MCF 10A (cell line): ENCODE measurements at regions not wholly inside any gene's neighbourhood (a gene's known extent, or its start where the extent isn't known, plus 50 kb on each side); places are given as distances from the start of the nearest gene placed in this dataset.
A peak's percentile ranks its signal among the peaks of the same experiment; 100 is the strongest.

Source experiments
- BruUV-seq: library from RNA; stranded (reverse); fragments of 400-500 nt; replicated peaks from 2 replicates; lab custom pipeline; 2021; lab: Mats Ljungman, UMichigan
- CTCF ChIA-PET: fragments of 300-600 bp; sonication (Branson Sonifier 250); formaldehyde crosslinking; extraction: SDS; loops from one replicate; lab custom pipeline; 2021; ENCODE audit warnings: antibody characterized with exemption, inconsistent platforms; lab: Yijun Ruan, JAX
- POLR2A ChIA-PET: fragments of 300-600, 350-650 bp; sonication (Branson Sonifier 250); formaldehyde crosslinking; extraction: SDS; loops from one replicate; lab custom pipeline; 2020; ENCODE audit warnings: antibody characterized with exemption, inconsistent platforms; lab: Yijun Ruan, JAX
- DNase-seq: peaks from one replicate; pipeline ENCODE4 v3.0.0-alpha.2; 2018; ENCODE audit not compliant: unreplicated experiment
- H3K27ac Mint-ChIP-seq: one replicate; pipeline ENCODE4 v1.8.0; 2022; ENCODE audit warnings: mild to moderate bottlenecking, low read depth, mixed read lengths; ENCODE audit not compliant: unreplicated experiment
- H3K27me3 Mint-ChIP-seq: one replicate; pipeline ENCODE4 v1.8.0; 2022; ENCODE audit warnings: mixed read lengths; ENCODE audit not compliant: insufficient read depth, unreplicated experiment
- H3K36me3 Mint-ChIP-seq: one replicate; pipeline ENCODE4 v1.8.0; 2022; ENCODE audit warnings: mild to moderate bottlenecking, moderate library complexity, mixed read lengths; ENCODE audit not compliant: insufficient read depth, unreplicated experiment
- H3K4me1 Mint-ChIP-seq: one replicate; pipeline ENCODE4 v1.8.0; 2022; ENCODE audit warnings: mixed read lengths; ENCODE audit not compliant: insufficient read depth, unreplicated experiment
- H3K4me3 Mint-ChIP-seq: one replicate; pipeline ENCODE4 v1.8.0; 2022; ENCODE audit warnings: mild to moderate bottlenecking, moderate library complexity, mixed read lengths; ENCODE audit not compliant: unreplicated experiment
- H3K9me3 Mint-ChIP-seq: one replicate; pipeline ENCODE4 v1.8.0; 2022; ENCODE audit warnings: mixed read lengths; ENCODE audit not compliant: unreplicated experiment
- CTCF ChIP-seq: fragments of 200-600 bp; IDR thresholded peaks from one replicate; pipeline ENCODE4 v1.8.0; 2022; ENCODE audit warnings: antibody characterized with exemption, mild to moderate bottlenecking; ENCODE audit not compliant: unreplicated experiment
- intact Hi-C: fragments of 100-400 bp; cut with micrococcal nuclease; formaldehyde crosslinking; loops from 2 replicates; pipeline ENCODE4 v1.14.1; 2022

GRCh38 chr16:72493716-72494415, 321.9 kb upstream of the PMFBP1 start:
- Mint-ChIP-seq H3K27me3 (no peaks in the 10 kb centered on the region), H3K4me3 (no peak overlapping the region), H3K4me1 (peaks cover 6% of the 10 kb centered on the region), H3K36me3 (no peaks in the 10 kb centered on the region), H3K9me3 (no peaks in the 10 kb centered on the region), H3K27ac (peak overlapping the region; percentile 44)
- BruUV-seq, result no TSS peak
- DNase-seq, result no peak
- POLR2A ChIA-PET, result interaction anchor here (0.5 kb wide), 1 partner anchor 562 kb away, joined by 3 read pairs; no protein-coding TSS in a partner anchor
- TF ChIP-seq CTCF, result no peak
- CTCF ChIA-PET, result interaction anchor here (1.0 kb wide), 1 partner anchor 339 kb away, joined by 3 read pairs; no protein-coding TSS in a partner anchor
- intact Hi-C loops, result no loop called here

- ChIA-PET POLR2A (no interaction called here), CTCF (interaction anchor here (0.9 to 1.1 kb wide), 2 partner anchors 245 to 1391 kb away, joined by 3 read pairs; no protein-coding TSS in a partner anchor)
- no peak for DNase-seq
- intact Hi-C loops, result no loop called here
- no TSS peak for BruUV-seq
- TF ChIP-seq CTCF, result no peak
- Mint-ChIP-seq H3K4me1 (peaks cover 8% of the 10 kb centered on the region), H3K27me3 (no peaks in the 10 kb centered on the region), H3K4me3 (no peak overlapping the region), H3K27ac (no peak overlapping the region), H3K36me3 (peaks cover 5% of the 10 kb centered on the region), H3K9me3 (peaks cover 11% of the 10 kb centered on the region)
Observed at GRCh38 chr16:72487283-72487682, 315.3 kb upstream of the PMFBP1 start.

GRCh38 chr16:72482695-72483094, 310.7 kb upstream of the PMFBP1 start:
- DNase-seq, result no peak
- H3K36me3 Mint-ChIP-seq, result peaks cover 5% of the 10 kb centered on the region
- peaks cover 9% of the 10 kb centered on the region for H3K9me3 Mint-ChIP-seq
- no TSS peak for BruUV-seq
- H3K27me3 Mint-ChIP-seq, result no peaks in the 10 kb centered on the region
- POLR2A ChIA-PET, result no interaction called here
- CTCF ChIA-PET, result interaction anchor here (0.6 kb wide), 1 partner anchor 280 kb away, joined by 4 read pairs; no protein-coding TSS in a partner anchor
- peaks cover 15% of the 10 kb centered on the region for H3K4me1 Mint-ChIP-seq
- no peak overlapping the region for H3K4me3 Mint-ChIP-seq
- intact Hi-C loops, result no loop called here
- TF ChIP-seq CTCF, result no peak
- no peak overlapping the region for H3K27ac Mint-ChIP-seq

- intact Hi-C loops, result no loop called here
- BruUV-seq, result no TSS peak
- CTCF ChIA-PET, result no interaction called here
- Mint-ChIP-seq H3K4me3 (no peak overlapping the region), H3K27me3 (no peaks in the 10 kb centered on the region), H3K9me3 (no peaks in the 10 kb centered on the region), H3K36me3 (no peaks in the 10 kb centered on the region), H3K27ac (no peak overlapping the region), H3K4me1 (peaks cover 15% of the 10 kb centered on the region)
- TF ChIP-seq CTCF, result no peak
- peak; percentile 20 for DNase-seq
- POLR2A ChIA-PET, result no interaction called here
Observed at GRCh38 chr16:72481419-72481818, 309.5 kb upstream of the PMFBP1 start.
